Prostate gland (tissue), 2 donors: ENCODE measurements at regions not wholly inside any gene's neighbourhood (a gene's known extent, or its start where the extent isn't known, plus 50 kb on each side); places are given as distances from the start of the nearest gene placed in this dataset.

Experiments
- CTCF ChIP-seq, 4 experiments: fragments of 200-600 bp in 2 of 4; fragments of 450-650 bp in 2 of 4; sonication (generic) in 2 of 4; IDR thresholded peaks; 1 replicate in 3 of 4; 2 replicates in 1 of 4; pipeline ENCODE4 v1.5.1; 2016 to 2019; ENCODE audit warnings: antibody characterized with exemption in 4 of 4, mild to moderate bottlenecking in 2 of 4, moderate library complexity in 2 of 4
- POLR2A ChIP-seq: fragments of 450-650 bp; IDR thresholded peaks from one replicate; pipeline ENCODE4 v1.6.1; 2016; ENCODE audit warnings: antibody characterized with exemption, mild to moderate bottlenecking
- POLR2AphosphoS5 ChIP-seq: sonication (generic); formaldehyde crosslinking; IDR thresholded peaks from one replicate; pipeline ENCODE4 v1.6.1; 2017; ENCODE audit warnings: antibody characterized with exemption

DNA sequence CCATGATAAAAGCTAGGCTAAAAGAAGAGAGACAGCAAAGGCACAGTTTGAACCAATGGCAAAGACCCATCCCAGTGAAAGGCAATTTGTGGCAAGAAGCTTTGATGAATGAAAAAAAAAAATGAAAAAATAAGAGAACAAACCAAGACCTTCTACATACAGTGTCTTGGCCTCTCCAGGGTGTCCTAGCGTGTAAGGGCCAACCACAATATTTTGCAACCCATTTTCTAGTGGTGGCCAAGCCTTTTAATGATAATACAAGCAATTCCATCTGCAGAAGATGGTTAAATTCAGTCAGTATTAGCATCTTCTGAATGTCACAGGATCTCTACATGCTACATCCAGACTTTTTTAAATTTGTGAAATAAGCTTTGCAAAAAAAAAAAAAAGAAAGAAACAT, 270.4 kb downstream of the LRATD1 start:
- TF ChIP-seq CTCF (IDR thresholded peaks at IDR 0.05) (no peak), POLR2A (no peak), POLR2AphosphoS5 (no peak)
